ENCODE measurements at regions not wholly inside any gene's neighbourhood (a gene's known extent, or its start where the extent isn't known, plus 50 kb on each side); places are given as distances from the start of the nearest gene placed in this dataset.

- DNase-seq (ENCODE audit: low spot score), result no peak
- Histone ChIP-seq H3K4me2 (ENCODE audit: low read length) (no peak overlapping the region), H4K20me1 (ENCODE audit: insufficient read depth, low read length) (no peaks in the 10 kb centered on the region), H3K9me2 (ENCODE audit: insufficient read depth, low read length) (no peaks in the 10 kb centered on the region), H3K4me1 (ENCODE audit: insufficient read depth, low read length, poor library complexity, severe bottlenecking) (peaks cover 41% of the 10 kb centered on the region), H3K36me3 (ENCODE audit: insufficient read depth, low read length) (no peaks in the 10 kb centered on the region), H3K9me3 (ENCODE audit: low read length) (no peaks in the 10 kb centered on the region), H3K27ac (ENCODE audit: low read depth, low read length, poor library complexity, severe bottlenecking) (no peak overlapping the region), H3K79me2 (ENCODE audit: insufficient read depth, low read depth, low read length) (no peaks in the 10 kb centered on the region), H2AFZ (ENCODE audit: low read length) (peak overlapping the region; percentile 49; the same call in 1 of the 2 replicates), H3K4me3 (ENCODE audit: low read depth, low read length, poor library complexity, severe bottlenecking) (no peak overlapping the region)
- ChIA-PET POLR2A (interaction anchor here (0.6 to 3.2 kb wide), 9 partner anchors 10 to 1485 kb away, joined by 3 to 20 read pairs (median 3); no protein-coding TSS in a partner anchor), CTCF (ENCODE audit: unreplicated experiment) (interaction anchor here (1.4 kb wide), 1 partner anchor 12 kb away, joined by 4 read pairs; no protein-coding TSS in a partner anchor)
- intact Hi-C loops (cut with micrococcal nuclease; ENCODE audit: unreplicated experiment), result no loop called here
- TF ChIP-seq EZH2phosphoT487 (IDR thresholded peaks at IDR 0.05; ENCODE audit: borderline replicate concordance, low read depth, low read length) (no peak), CTCF (conservative IDR thresholded peaks at IDR 0.05; ENCODE audit: low read length) (no peak)
- BruUV-seq (replicated peaks), result no TSS peak
These were observed 456.5 kb upstream of the ZNF608 start for GRCh38 chr5:125202871-125203438.

DNA sequence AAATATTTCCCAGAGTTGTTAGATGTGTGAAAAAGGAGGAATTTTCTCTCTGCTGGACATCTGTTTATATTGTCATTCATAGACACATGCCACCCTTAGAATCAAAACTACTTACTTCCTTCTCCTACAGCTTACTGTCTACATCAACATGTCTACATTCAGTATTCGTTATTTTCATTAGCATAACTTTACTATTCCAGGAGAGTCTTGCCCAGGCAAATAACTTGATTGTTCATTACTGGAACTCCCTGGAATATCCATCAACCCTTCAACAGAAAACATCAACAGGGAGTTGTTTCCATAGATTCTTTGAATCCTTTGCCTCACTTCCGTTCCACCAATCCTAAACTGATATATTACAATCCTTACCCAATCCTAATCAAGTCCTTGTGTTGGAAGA, 457.5 kb upstream of the ZNF608 start:
- no peaks in the 10 kb centered on the region for H3K9me3 ChIP-seq (ENCODE audit: low read length)
- intact Hi-C loops (cut with micrococcal nuclease; ENCODE audit: unreplicated experiment), result no loop called here
- H4K20me1 ChIP-seq (ENCODE audit: insufficient read depth, low read length), result no peaks in the 10 kb centered on the region
- no peak overlapping the region for H3K4me3 ChIP-seq (ENCODE audit: low read depth, low read length, poor library complexity, severe bottlenecking)
- no peak overlapping the region for H3K27ac ChIP-seq (ENCODE audit: low read depth, low read length, poor library complexity, severe bottlenecking)
- POLR2A ChIA-PET, result interaction anchor here (0.5 to 1.3 kb wide), 3 partner anchors 8 to 716 kb away, joined by 3 to 4 read pairs (median 4); no protein-coding TSS in a partner anchor
- H3K9me2 ChIP-seq (ENCODE audit: insufficient read depth, low read length), result no peaks in the 10 kb centered on the region
- no peaks in the 10 kb centered on the region for H3K79me2 ChIP-seq (ENCODE audit: insufficient read depth, low read depth, low read length)
- H3K36me3 ChIP-seq (ENCODE audit: insufficient read depth, low read length), result no peaks in the 10 kb centered on the region
- no peak overlapping the region for H2AFZ ChIP-seq (ENCODE audit: low read length)
- DNase-seq (ENCODE audit: low spot score), result no peak
- CTCF ChIA-PET (ENCODE audit: unreplicated experiment), result no interaction called here
- TF ChIP-seq EZH2phosphoT487 (IDR thresholded peaks at IDR 0.05; ENCODE audit: borderline replicate concordance, low read depth, low read length), result no peak
- TF ChIP-seq CTCF (conservative IDR thresholded peaks at IDR 0.05; ENCODE audit: low read length), result no peak
- BruUV-seq (replicated peaks), result no TSS peak
- no peak overlapping the region for H3K4me2 ChIP-seq (ENCODE audit: low read length)
- H3K4me1 ChIP-seq (ENCODE audit: insufficient read depth, low read length, poor library complexity, severe bottlenecking), result peaks cover 31% of the 10 kb centered on the region

- H3K4me2 ChIP-seq (ENCODE audit: low read length), result no peak overlapping the region
- DNase-seq (ENCODE audit: low spot score), result no peak
- H3K79me2 ChIP-seq (ENCODE audit: insufficient read depth, low read depth, low read length), result no peaks in the 10 kb centered on the region
- intact Hi-C loops (cut with micrococcal nuclease; ENCODE audit: unreplicated experiment), result no loop called here
- no peaks in the 10 kb centered on the region for H3K36me3 ChIP-seq (ENCODE audit: insufficient read depth, low read length)
- CTCF ChIA-PET (ENCODE audit: unreplicated experiment), result no interaction called here
- H3K9me3 ChIP-seq (ENCODE audit: low read length), result no peaks in the 10 kb centered on the region
- no peaks in the 10 kb centered on the region for H4K20me1 ChIP-seq (ENCODE audit: insufficient read depth, low read length)
- POLR2A ChIA-PET, result interaction anchor here (0.6 to 0.8 kb wide), 2 partner anchors 74 to 164 kb away, joined by 3 read pairs; no protein-coding TSS in a partner anchor
- H2AFZ ChIP-seq (ENCODE audit: low read length), result no peak overlapping the region
- no peak overlapping the region for H3K4me3 ChIP-seq (ENCODE audit: low read depth, low read length, poor library complexity, severe bottlenecking)
- BruUV-seq (replicated peaks), result no TSS peak
- H3K27ac ChIP-seq (ENCODE audit: low read depth, low read length, poor library complexity, severe bottlenecking), result no peak overlapping the region
- H3K4me1 ChIP-seq (ENCODE audit: insufficient read depth, low read length, poor library complexity, severe bottlenecking), result peaks cover 15% of the 10 kb centered on the region
- TF ChIP-seq EZH2phosphoT487 (IDR thresholded peaks at IDR 0.05; ENCODE audit: borderline replicate concordance, low read depth, low read length), result no peak
- no peak for TF ChIP-seq CTCF (conservative IDR thresholded peaks at IDR 0.05; ENCODE audit: low read length)
- no peaks in the 10 kb centered on the region for H3K9me2 ChIP-seq (ENCODE audit: insufficient read depth, low read length)
These were observed 459.3 kb upstream of the ZNF608 start for GRCh38 chr5:125205601-125206225.
